ENCODE measurements at regions not wholly inside any gene's neighbourhood (a gene's known extent, or its start where the extent isn't known, plus 50 kb on each side); places are given as distances from the start of the nearest gene placed in this dataset.

GRCh38 chr2:146597291-146597690 is 1247.5 kb upstream of the ACVR2A start:
- Histone ChIP-seq H3K27ac (no peak overlapping the region), H3K9me3 (no peaks in the 10 kb centered on the region), H3K4me1 (no peaks in the 10 kb centered on the region), H3K4me3 (no peak overlapping the region), H3K36me3 (ENCODE audit: insufficient read depth in 1 of 2, low read depth in 1 of 2) (no peaks in the 10 kb centered on the region), H3K27me3 (ENCODE audit: insufficient read depth in 3 of 3, low read length in 2 of 3) (no peaks in the 10 kb centered on the region)
- intact Hi-C loops (cut with DNase I) = no loop called here
- DNase-seq = no peak
- ATAC-seq = no peak
- no peak for TF ChIP-seq CTCF (IDR thresholded peaks at IDR 0.05)

GRCh38 chr2:146591908-146592307 is 1252.9 kb upstream of the ACVR2A start:
- intact Hi-C loops (cut with DNase I) = no loop called here
- H3K27ac ChIP-seq = no peak overlapping the region
- no peak for DNase-seq
- WGBS, 3 donors = 81 to 87% (median 83%) methylated on average over 4 of the region's 4 CpGs
- H3K9me3 ChIP-seq = no peaks in the 10 kb centered on the region
- ATAC-seq = no peak
- H3K27me3 ChIP-seq (ENCODE audit: insufficient read depth in 3 of 3, low read length in 2 of 3) = no peaks in the 10 kb centered on the region
- no peak overlapping the region for H3K4me3 ChIP-seq
- H3K36me3 ChIP-seq (ENCODE audit: insufficient read depth in 1 of 2, low read depth in 1 of 2) = no peaks in the 10 kb centered on the region
- no peak for TF ChIP-seq CTCF (IDR thresholded peaks at IDR 0.05)
- H3K4me1 ChIP-seq = no peaks in the 10 kb centered on the region

GRCh38 chr2:146587291-146587713 is 1257.5 kb upstream of the ACVR2A start:
- WGBS, 3 donors = 97 to 98% (median 97%) methylated on average over 38 of the region's 38 CpGs
- no peaks in the 10 kb centered on the region for H3K36me3 ChIP-seq (ENCODE audit: insufficient read depth in 1 of 2, low read depth in 1 of 2)
- no peak overlapping the region for H3K4me3 ChIP-seq
- intact Hi-C loops (cut with DNase I) = no loop called here
- H3K27ac ChIP-seq = no peak overlapping the region
- H3K4me1 ChIP-seq = no peaks in the 10 kb centered on the region
- no peak for TF ChIP-seq CTCF (IDR thresholded peaks at IDR 0.05)
- no peaks in the 10 kb centered on the region for H3K27me3 ChIP-seq (ENCODE audit: insufficient read depth in 3 of 3, low read length in 2 of 3)
- DNase-seq (peak; percentile 10 to 49), ATAC-seq (no peak)
- no peaks in the 10 kb centered on the region for H3K9me3 ChIP-seq

- no peaks in the 10 kb centered on the region for H3K36me3 ChIP-seq (ENCODE audit: insufficient read depth in 1 of 2, low read depth in 1 of 2)
- WGBS, 3 donors = 87 to 90% (median 88%) methylated on average over 2 of the region's 2 CpGs
- DNase-seq = no peak
Measured at GRCh38 chr2:146584316-146584715, 1260.5 kb upstream of the ACVR2A start.

More at GRCh38 chr2:146584316-146584715, 1260.5 kb upstream of the ACVR2A start:
- ATAC-seq = no peak
- intact Hi-C loops (cut with DNase I) = no loop called here
- H3K27ac ChIP-seq = no peak overlapping the region
- H3K27me3 ChIP-seq (ENCODE audit: insufficient read depth in 3 of 3, low read length in 2 of 3) = no peaks in the 10 kb centered on the region
- no peaks in the 10 kb centered on the region for H3K4me1 ChIP-seq
- TF ChIP-seq CTCF (IDR thresholded peaks at IDR 0.05) = no peak
- H3K4me3 ChIP-seq = no peak overlapping the region
- no peaks in the 10 kb centered on the region for H3K9me3 ChIP-seq

Measured in psoas muscle (tissue), 7 donors.